DND-41 (cell line): ENCODE measurements at regions not wholly inside any gene's neighbourhood (a gene's known extent, or its start where the extent isn't known, plus 50 kb on each side); places are given as distances from the start of the nearest gene placed in this dataset.

Experiments
- ATAC-seq: fragments of 200-7000 bp; cut with Tn5 transposase; 3 replicates; pipeline ENCODE4 v1.9.1; 2021; ENCODE audit warnings: low read depth; ENCODE audit not compliant: insufficient read depth
- DNase-seq: peaks from one replicate; pipeline ENCODE4 v3.0.0-alpha.2; 2020
- H2AFZ ChIP-seq: 2 replicates; pipeline ENCODE4 v1.6.0; 2012; ENCODE audit warnings: low read depth, low read length
- H3K27ac ChIP-seq: 2 replicates; pipeline ENCODE4 v1.5.1; 2012; ENCODE audit warnings: low read length, inconsistent platforms
- H3K27me3 ChIP-seq: fragments of 200-600 bp; sonication (generic); 2 replicates; pipeline ENCODE4 v1.6.0; 2012; ENCODE audit warnings: low read length, mild to moderate bottlenecking, inconsistent platforms; ENCODE audit not compliant: insufficient read depth, poor library complexity
- H3K36me3 ChIP-seq: 2 replicates; pipeline ENCODE4 v1.5.1; 2012; ENCODE audit warnings: low read length, inconsistent platforms; ENCODE audit not compliant: insufficient read depth
- H3K4me1 ChIP-seq: 2 replicates; pipeline ENCODE4 v1.5.1; 2012; ENCODE audit warnings: mild to moderate bottlenecking, low read length; ENCODE audit not compliant: insufficient read depth
- H3K4me2 ChIP-seq: 2 replicates; pipeline ENCODE4 v1.6.0; 2012; ENCODE audit warnings: mild to moderate bottlenecking, moderate library complexity, low read length, inconsistent platforms; ENCODE audit not compliant: insufficient read depth
- H3K4me3 ChIP-seq, 2 experiments: fragments of 200-600 bp in 1 of 2; shearing (Covaris generic) in 1 of 2; 2 replicates each; pipeline ENCODE4 v1.5.1; 2012 to 2016; ENCODE audit warnings: inconsistent platforms in 2 of 2, low read length in 2 of 2, mild to moderate bottlenecking in 2 of 2, low read depth in 1 of 2, moderate library complexity in 1 of 2
- H3K79me2 ChIP-seq: 2 replicates; pipeline ENCODE4 v1.6.0; 2012; ENCODE audit warnings: low read length, inconsistent platforms; ENCODE audit not compliant: insufficient read depth
- H3K9ac ChIP-seq: 2 replicates; pipeline ENCODE4 v1.6.0; 2012; ENCODE audit warnings: low read depth, mild to moderate bottlenecking, inconsistent platforms, low read length, moderate library complexity
- H3K9me3 ChIP-seq: 2 replicates; pipeline ENCODE4 v1.5.1; 2012; ENCODE audit warnings: low read length, moderate library complexity, mild to moderate bottlenecking, inconsistent platforms; ENCODE audit not compliant: insufficient read depth, severe bottlenecking
- H4K20me1 ChIP-seq: 2 replicates; pipeline ENCODE4 v1.6.0; 2012; ENCODE audit warnings: low read length; ENCODE audit not compliant: insufficient read depth
- EZH2 ChIP-seq: IDR thresholded peaks from 3 replicates; pipeline ENCODE4 v1.6.1; 2012; ENCODE audit warnings: borderline replicate concordance, low read depth, mild to moderate bottlenecking, moderate library complexity, low read length, inconsistent platforms; ENCODE audit not compliant: severe bottlenecking
- TF ChIP-seq, protein P1 (sequence below): IDR thresholded peaks from 2 replicates; pipeline ENCODE4 v1.5.1; 2012; ENCODE audit warnings: borderline replicate concordance, low read length, moderate library complexity, mild to moderate bottlenecking; ENCODE audit not compliant: poor library complexity, severe bottlenecking; ENCODE audit errors: extremely low read depth

DNA sequence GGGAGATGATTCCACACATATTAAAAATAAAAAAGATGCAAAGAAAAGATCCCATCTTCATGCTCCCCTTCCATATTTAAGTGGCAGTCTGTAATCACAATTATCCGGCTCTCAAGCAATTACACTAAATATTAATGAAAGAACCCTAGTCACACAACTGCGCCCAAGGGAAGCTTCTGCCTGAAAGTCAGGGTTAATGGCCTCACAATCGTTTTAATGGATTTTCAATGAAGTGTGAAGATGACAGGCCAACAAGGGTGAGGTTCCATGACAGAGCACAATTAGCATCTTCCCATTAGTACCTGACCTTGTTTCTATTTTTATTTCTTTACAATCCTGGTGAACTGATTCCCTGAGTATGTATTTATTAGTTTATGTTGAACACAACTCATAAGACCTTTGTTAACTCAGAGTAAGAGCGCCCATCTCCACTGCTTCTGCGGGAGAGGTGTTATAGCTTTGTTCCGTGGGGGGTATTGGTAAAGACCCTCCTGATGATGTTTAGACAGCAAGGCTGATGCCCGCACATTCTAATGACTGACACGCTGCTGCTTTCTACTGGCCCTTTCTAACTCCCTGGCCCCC lies 80.9 kb downstream of the IER5 start:
- Histone ChIP-seq H3K79me2 (no peaks in the 10 kb centered on the region), H4K20me1 (no peaks in the 10 kb centered on the region), H3K27ac (no peak overlapping the region), H3K4me1 (peaks cover 11% of the 10 kb centered on the region), H3K9me3 (peaks cover 11% of the 10 kb centered on the region), H2AFZ (no peak overlapping the region), H3K9ac (no peak overlapping the region), H3K36me3 (no peaks in the 10 kb centered on the region), H3K4me2 (no peak overlapping the region), H3K4me3 (no peak overlapping the region), H3K27me3 (no peaks in the 10 kb centered on the region)
- TF ChIP-seq, protein P1, sequence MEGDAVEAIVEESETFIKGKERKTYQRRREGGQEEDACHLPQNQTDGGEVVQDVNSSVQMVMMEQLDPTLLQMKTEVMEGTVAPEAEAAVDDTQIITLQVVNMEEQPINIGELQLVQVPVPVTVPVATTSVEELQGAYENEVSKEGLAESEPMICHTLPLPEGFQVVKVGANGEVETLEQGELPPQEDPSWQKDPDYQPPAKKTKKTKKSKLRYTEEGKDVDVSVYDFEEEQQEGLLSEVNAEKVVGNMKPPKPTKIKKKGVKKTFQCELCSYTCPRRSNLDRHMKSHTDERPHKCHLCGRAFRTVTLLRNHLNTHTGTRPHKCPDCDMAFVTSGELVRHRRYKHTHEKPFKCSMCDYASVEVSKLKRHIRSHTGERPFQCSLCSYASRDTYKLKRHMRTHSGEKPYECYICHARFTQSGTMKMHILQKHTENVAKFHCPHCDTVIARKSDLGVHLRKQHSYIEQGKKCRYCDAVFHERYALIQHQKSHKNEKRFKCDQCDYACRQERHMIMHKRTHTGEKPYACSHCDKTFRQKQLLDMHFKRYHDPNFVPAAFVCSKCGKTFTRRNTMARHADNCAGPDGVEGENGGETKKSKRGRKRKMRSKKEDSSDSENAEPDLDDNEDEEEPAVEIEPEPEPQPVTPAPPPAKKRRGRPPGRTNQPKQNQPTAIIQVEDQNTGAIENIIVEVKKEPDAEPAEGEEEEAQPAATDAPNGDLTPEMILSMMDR, result no peak
- no peak for TF ChIP-seq EZH2
- ATAC-seq, result no peak
- DNase-seq, result no peak

DNA sequence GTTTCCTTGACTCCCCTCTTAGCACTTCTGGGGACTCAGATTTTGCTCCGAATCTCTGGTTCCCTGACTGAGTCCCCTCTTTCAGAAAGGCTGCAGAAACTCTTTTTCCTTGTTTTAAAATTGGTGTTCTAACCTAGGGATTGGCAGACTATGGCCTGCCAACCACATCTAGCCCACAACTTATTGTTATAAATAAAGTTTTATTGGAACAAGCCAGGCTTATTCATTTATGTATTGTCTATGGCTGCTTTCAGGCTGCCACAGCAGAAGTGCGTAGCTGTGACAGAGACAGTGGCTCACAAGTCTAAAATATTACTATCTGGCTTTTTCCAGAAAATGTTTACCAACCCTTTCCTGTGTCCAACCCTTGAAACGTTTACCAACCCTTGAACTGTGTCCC lies 81.7 kb downstream of the IER5 start:
- no peaks in the 10 kb centered on the region for H3K27me3 ChIP-seq
- no peak for DNase-seq
- ATAC-seq, result no peak
- H3K4me1 ChIP-seq, result peaks cover 11% of the 10 kb centered on the region
- no peak overlapping the region for H3K4me3 ChIP-seq
- no peaks in the 10 kb centered on the region for H3K79me2 ChIP-seq
- TF ChIP-seq, protein P1, result no peak
- H4K20me1 ChIP-seq, result no peaks in the 10 kb centered on the region
- no peak overlapping the region for H3K4me2 ChIP-seq
- no peak overlapping the region for H2AFZ ChIP-seq
- H3K9me3 ChIP-seq, result peaks cover 7% of the 10 kb centered on the region
- no peak overlapping the region for H3K27ac ChIP-seq
- no peaks in the 10 kb centered on the region for H3K36me3 ChIP-seq
- no peak overlapping the region for H3K9ac ChIP-seq

DNA sequence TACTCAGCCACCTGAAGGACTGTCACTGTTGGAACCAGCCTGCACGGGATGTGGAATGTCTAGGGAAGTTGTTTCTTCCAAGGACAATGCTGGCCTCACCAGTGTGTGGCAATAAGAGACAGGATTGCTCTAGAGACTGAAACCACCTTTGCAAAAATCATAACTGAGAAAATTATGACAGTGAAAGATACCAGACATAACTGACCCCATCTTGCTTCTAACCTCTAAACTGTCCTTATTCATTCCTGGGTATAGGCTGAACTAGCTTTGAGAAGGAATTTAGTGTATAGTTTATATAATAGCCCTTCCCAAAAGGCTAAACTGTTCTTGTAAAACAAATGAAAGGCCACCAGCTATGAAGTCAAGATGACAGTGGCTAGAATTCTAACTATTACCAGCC lies 83.6 kb downstream of the IER5 start:
- Histone ChIP-seq H3K27ac (no peak overlapping the region), H3K9me3 (peaks cover 7% of the 10 kb centered on the region), H3K4me1 (peaks cover 5% of the 10 kb centered on the region; the same call in 1 of the 2 replicates), H3K27me3 (no peaks in the 10 kb centered on the region), H3K36me3 (no peaks in the 10 kb centered on the region), H3K4me3 (no peak overlapping the region), H3K4me2 (no peak overlapping the region), H4K20me1 (no peaks in the 10 kb centered on the region), H3K79me2 (no peaks in the 10 kb centered on the region), H2AFZ (no peak overlapping the region), H3K9ac (no peak overlapping the region)
- TF ChIP-seq EZH2, result no peak
- TF ChIP-seq, protein P1, result no peak
- DNase-seq (no peak), ATAC-seq (no peak)
